ENCODE measurements at regions not wholly inside any gene's neighbourhood (a gene's known extent, or its start where the extent isn't known, plus 50 kb on each side); places are given as distances from the start of the nearest gene placed in this dataset.
"Not testable (repeated sequence)": the region's sequence is repeated elsewhere in the genome, so short reads cannot be mapped to it uniquely, and the experiment has no call there.

DNA sequence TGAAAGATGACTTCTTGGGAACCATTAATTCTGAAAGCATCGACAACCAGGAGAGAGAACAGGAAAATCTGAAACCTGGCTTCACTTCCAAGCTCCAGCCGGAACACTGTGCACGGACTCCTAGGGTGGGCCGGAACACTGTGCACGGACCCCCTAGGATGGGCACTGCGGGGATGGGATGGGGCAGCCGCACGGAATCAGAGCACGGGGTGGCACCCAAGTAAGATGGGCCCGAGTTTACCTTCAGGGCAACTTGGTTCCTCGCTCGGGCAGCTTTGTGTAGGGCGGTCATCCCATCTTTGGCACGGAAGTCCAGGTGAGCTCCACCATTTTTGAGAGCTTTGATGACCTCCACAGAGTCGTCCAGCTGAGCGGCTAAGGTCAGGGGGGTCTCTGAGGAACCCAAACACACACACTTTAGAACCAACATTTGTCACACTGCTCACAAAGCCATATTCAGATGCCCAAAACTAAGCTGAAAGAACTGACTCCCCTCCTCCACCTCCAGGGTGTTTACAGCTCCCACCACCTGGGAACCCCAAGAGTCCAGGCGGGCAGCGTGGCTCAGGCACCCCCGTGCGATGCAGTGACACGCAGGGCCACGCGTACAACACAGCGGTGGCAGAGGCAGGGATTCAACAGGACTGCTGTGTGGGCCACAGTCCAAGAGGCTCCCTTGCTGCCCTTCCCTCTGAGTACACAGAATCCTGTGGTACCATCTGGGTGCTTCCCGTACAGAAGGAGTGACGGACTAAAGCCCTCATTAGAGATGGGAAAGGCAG is 157.9 kb downstream of the SHANK2 start:
- Histone ChIP-seq H3K9me3 (no peaks in the 10 kb centered on the region), H3K4me3 (no peak overlapping the region), H3K36me3 (no peaks in the 10 kb centered on the region), H3K27ac (no peak overlapping the region), H3K27me3 (no peaks in the 10 kb centered on the region), H3K4me1 (no peaks in the 10 kb centered on the region)
- TF ChIP-seq POLR2AphosphoS5 (IDR thresholded peaks at IDR 0.05) (no peak), EP300 (IDR thresholded peaks at IDR 0.05) (no peak), CTCF (IDR thresholded peaks at IDR 0.05) (no peak), POLR2A (IDR thresholded peaks at IDR 0.05) (no peak)
- no peak for DNase-seq (ENCODE audit: low spot score in 2 of 2)
- 84% methylated on average over 16 of the region's 26 CpGs for WGBS

DNA sequence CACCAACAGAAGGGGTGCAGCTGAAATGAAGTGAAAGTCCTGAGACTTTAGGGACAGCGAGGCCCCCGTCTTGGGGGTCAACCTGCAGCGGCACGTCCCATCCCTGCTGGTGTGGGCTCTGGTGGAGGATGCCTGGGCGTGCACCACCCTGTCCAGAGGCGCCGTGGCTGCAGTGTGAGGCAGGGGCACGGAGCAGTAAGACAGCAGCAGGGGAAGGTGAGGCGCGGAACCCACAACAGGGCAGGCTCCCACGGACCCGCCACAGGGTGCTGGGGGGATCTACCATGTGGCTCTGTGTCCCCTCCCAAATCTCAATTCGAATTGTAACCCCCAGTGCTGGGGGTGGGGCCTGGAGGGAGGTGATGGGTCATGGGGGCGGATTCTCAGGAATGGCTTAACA is 158.6 kb downstream of the SHANK2 start:
- WGBS, result 80% methylated on average over 6 of the region's 14 CpGs

DNA sequence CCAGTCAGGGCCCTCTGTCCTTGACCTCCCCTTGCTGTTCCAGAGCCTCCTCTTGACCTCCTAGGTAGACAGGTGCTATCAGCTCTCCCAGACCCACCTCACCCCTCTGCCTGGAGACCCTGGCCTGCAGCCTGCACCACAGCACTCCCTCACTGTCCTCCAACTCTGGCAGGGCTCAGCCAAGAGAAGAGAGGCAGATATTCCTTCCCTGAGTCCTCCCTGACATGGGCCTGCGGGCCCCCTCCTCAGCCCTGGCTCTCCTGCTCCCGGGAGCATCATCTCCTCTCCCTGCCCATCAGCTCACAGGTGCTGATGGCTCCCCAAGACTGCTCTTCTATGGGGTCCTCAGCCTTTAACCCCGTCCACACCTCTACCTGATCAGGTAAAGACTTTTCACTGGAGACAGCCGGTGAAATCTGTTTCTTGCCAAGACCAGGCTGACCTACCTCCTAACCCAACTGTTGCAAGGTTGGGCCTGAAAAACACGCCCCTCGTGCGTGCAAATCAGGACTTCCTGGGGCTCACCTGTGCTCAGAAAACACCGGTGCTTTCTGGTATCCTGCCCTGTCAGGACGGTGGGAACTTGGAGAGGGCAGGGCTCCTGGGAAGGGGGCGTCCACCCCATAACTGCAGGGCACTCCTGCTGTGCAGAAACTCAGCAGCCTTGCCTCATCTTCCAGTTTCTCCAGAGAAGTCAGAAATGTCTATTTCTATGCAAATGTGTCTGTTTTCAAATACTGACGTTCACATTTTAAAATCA is 160.7 kb downstream of the SHANK2 start:
- WGBS, result 75% methylated on average over 8 of the region's 11 CpGs
- Histone ChIP-seq H3K4me1 (no peaks in the 10 kb centered on the region), H3K27me3 (no peaks in the 10 kb centered on the region), H3K27ac (no peak overlapping the region), H3K9me3 (no peaks in the 10 kb centered on the region), H3K4me3 (no peak overlapping the region), H3K36me3 (no peaks in the 10 kb centered on the region)
- DNase-seq (ENCODE audit: low spot score in 2 of 2), result no peak
- TF ChIP-seq POLR2A (IDR thresholded peaks at IDR 0.05), result no peak
- TF ChIP-seq POLR2AphosphoS5 (IDR thresholded peaks at IDR 0.05), result no peak
- no peak for TF ChIP-seq CTCF (IDR thresholded peaks at IDR 0.05)
- TF ChIP-seq EP300 (IDR thresholded peaks at IDR 0.05), result no peak

More for the DNA sequence above, 158.6 kb downstream of the SHANK2 start:
- no peaks in the 10 kb centered on the region for H3K4me1 ChIP-seq
- no peak overlapping the region for H3K4me3 ChIP-seq
- H3K36me3 ChIP-seq, result no peaks in the 10 kb centered on the region
- no peak overlapping the region for H3K27ac ChIP-seq
- TF ChIP-seq EP300 (IDR thresholded peaks at IDR 0.05), result no peak
- no peak for TF ChIP-seq POLR2AphosphoS5 (IDR thresholded peaks at IDR 0.05)
- no peak for TF ChIP-seq CTCF (IDR thresholded peaks at IDR 0.05)
- TF ChIP-seq POLR2A (IDR thresholded peaks at IDR 0.05), result no peak
- no peaks in the 10 kb centered on the region for H3K27me3 ChIP-seq
- no peaks in the 10 kb centered on the region for H3K9me3 ChIP-seq
- DNase-seq (ENCODE audit: low spot score in 2 of 2), result no peak

DNA sequence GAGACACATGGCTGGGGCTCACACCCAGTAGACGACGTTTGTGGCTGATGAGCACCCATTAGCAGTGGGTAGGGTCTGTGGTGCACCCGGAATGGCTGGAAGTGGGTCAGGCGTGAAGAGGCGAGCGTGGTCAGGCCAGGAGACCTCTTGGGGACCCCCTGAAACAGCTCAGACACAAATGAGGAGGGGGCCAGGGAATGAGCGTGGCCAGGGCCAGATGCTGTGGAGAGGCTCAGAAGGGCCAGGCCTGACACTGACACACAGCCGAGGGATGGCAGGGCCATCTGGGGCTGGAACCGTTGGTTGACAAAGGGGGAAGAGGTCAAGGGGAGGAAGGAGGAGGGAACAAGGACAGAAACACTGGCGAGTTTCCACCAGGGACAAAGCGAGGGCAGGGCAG is 162.8 kb downstream of the SHANK2 start:
- Histone ChIP-seq H3K9me3 (no peaks in the 10 kb centered on the region), H3K27ac (no peak overlapping the region), H3K4me3 (no peak overlapping the region), H3K4me1 (no peaks in the 10 kb centered on the region), H3K27me3 (no peaks in the 10 kb centered on the region), H3K36me3 (no peaks in the 10 kb centered on the region)
- DNase-seq (ENCODE audit: low spot score in 2 of 2), result no peak
- TF ChIP-seq POLR2A (IDR thresholded peaks at IDR 0.05) (no peak), EP300 (IDR thresholded peaks at IDR 0.05) (no peak), CTCF (IDR thresholded peaks at IDR 0.05) (no peak), POLR2AphosphoS5 (IDR thresholded peaks at IDR 0.05) (no peak)
- WGBS, result 84% methylated on average over 11 of the region's 11 CpGs

DNA sequence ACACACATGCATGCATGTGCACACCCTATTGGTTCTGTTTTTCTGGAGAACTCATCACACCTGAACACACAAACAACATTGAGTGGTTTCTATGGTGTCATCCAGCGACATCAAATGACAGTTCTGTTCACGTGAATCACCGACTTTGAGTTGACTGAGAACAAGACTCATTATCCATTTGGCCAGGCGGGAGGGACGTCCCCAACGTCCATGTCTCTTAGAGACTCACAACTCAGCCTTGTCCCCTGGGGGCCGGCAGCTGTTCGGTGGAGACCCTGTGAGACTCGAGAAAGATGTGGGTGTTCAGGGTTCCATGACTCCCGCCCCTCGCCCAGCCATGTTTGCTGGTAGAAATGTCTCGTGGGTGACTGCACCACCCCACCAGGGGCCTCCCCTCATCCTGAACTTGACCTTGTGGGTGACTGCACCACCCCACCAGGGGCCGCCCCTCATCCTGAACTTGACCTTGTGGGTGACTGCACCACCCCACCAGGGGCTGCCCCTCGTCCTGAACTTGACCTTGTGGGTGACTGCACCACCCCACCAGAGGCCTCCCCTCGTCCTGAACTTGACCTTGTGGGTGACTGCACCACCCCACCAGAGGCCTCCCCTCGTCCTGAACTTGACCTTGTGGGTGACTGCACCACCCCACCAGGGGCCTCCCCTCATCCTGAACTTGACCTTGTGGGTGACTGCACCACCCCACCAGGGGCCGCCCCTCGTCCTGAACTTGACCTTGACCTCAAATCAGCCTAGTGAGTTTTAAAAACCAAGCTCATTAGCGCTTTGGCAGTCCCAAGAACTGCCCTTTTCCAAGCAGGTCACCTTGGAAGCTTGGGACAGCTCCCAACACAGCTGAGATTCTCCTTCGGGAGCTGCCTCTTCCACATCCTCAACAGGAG is 163.8 kb downstream of the SHANK2 start:
- not testable (repeated sequence) for H3K36me3 ChIP-seq; H3K4me3 ChIP-seq; H3K27me3 ChIP-seq; H3K4me1 ChIP-seq; H3K27ac ChIP-seq; DNase-seq (ENCODE audit: low spot score in 2 of 2); H3K9me3 ChIP-seq
- WGBS, result 83% methylated on average over 18 of the region's 20 CpGs
